Mucosa of rectum (tissue), 2 donors: ENCODE measurements at regions not wholly inside any gene's neighbourhood (a gene's known extent, or its start where the extent isn't known, plus 50 kb on each side); places are given as distances from the start of the nearest gene placed in this dataset.

Experiments used
- H3K27ac ChIP-seq, 2 donors: one replicate each; pipeline ENCODE4 v1.7.0; 2013; ENCODE audit warnings: inconsistent platforms in 2 of 2, low read depth in 2 of 2, low read length in 2 of 2
- H3K27me3 ChIP-seq, 2 donors: one replicate each; pipeline ENCODE4 v1.7.0; 2013; ENCODE audit warnings: low read length in 2 of 2; ENCODE audit not compliant: control insufficient read depth in 2 of 2, insufficient read depth in 2 of 2
- H3K36me3 ChIP-seq, 2 donors: one replicate each; pipeline ENCODE4 v1.7.0; 2013; ENCODE audit warnings: low read length in 2 of 2; ENCODE audit not compliant: control insufficient read depth in 2 of 2, insufficient read depth in 2 of 2
- H3K4me1 ChIP-seq, 2 donors: one replicate each; pipeline ENCODE4 v1.7.0; 2013; ENCODE audit warnings: low read length in 2 of 2, mild to moderate bottlenecking in 1 of 2; ENCODE audit not compliant: control insufficient read depth in 2 of 2, insufficient read depth in 2 of 2
- H3K4me3 ChIP-seq, 2 donors: one replicate each; pipeline ENCODE4 v1.7.0; 2013; ENCODE audit warnings: low read length in 2 of 2
- H3K9ac ChIP-seq, 2 donors: one replicate each; pipeline ENCODE4 v1.7.0; 2013; ENCODE audit warnings: low read length in 2 of 2, low read depth in 1 of 2, mild to moderate bottlenecking in 1 of 2
- H3K9me3 ChIP-seq, 2 donors: one replicate each; pipeline ENCODE4 v1.7.0; 2013; ENCODE audit warnings: low read length in 2 of 2; ENCODE audit not compliant: control insufficient read depth in 2 of 2
- donor health status: healthy.
- donor health status: Normal muscosa, but diverticular disease.

GRCh38 chr17:77423589-77424451 is 283.1 kb downstream of the SEC14L1 start:
- no peaks in the 10 kb centered on the region for H3K27me3 ChIP-seq
- H3K9me3 ChIP-seq = no peaks in the 10 kb centered on the region
- H3K27ac ChIP-seq = peak overlapping the region; percentile 66 to 77
- H3K9ac ChIP-seq = no peak overlapping the region
- peaks cover 0 to 3% of the 10 kb centered on the region in 2 donors for H3K36me3 ChIP-seq
- no peak overlapping the region for H3K4me3 ChIP-seq
- peaks cover 50 to 60% of the 10 kb centered on the region in 2 donors for H3K4me1 ChIP-seq

DNA sequence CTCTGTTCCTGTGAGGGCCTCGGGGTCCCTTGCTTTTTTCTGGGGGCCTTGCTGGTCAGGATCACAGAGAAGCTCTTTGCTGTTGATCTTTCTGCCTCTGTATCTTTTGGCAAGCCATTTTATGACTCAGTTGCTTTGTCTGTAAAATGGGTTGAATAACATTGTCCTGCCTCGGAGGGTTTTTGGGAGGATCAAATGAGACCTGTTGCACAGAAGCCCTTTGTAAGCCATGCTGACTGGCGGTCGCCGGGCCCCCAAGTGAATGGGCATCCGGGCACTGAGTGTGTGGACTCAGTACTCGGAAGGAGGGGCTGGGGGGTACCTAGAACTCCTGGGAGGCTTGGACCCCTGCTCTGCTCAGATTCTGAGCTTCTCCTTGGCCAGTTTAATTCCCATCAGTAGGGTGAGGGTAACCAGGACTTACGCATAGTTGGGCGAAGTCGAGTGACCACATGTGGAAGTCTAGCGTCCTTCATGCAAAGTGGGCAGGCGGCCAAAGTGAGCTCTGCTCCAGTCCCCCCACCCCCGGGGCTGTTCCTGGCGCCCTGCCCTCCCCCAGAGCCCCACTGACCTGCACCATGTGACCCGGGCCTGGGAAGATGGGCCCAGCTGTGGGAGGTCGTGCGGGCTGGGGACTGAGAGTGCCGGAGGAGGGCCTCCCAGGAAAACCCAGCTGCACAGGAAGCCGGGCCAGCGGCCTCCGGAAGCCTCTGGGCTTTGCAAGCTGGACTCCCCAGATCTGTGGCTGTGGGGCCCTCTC is 284.0 kb downstream of the SEC14L1 start:
- H3K4me1 ChIP-seq = peaks cover 53 to 69% of the 10 kb centered on the region in 2 donors
- peak overlapping the region in 1 of 2 donors; percentile 42 for H3K9ac ChIP-seq
- peaks cover 0 to 3% of the 10 kb centered on the region in 2 donors for H3K36me3 ChIP-seq
- H3K27me3 ChIP-seq = no peaks in the 10 kb centered on the region
- no peaks in the 10 kb centered on the region for H3K9me3 ChIP-seq
- no peak overlapping the region for H3K4me3 ChIP-seq
- peak overlapping the region; percentile 66 to 77 for H3K27ac ChIP-seq

- Histone ChIP-seq H3K27me3 (no peaks in the 10 kb centered on the region), H3K4me1 (peaks cover 56 to 71% of the 10 kb centered on the region in 2 donors), H3K9me3 (no peaks in the 10 kb centered on the region), H3K36me3 (peaks cover 0 to 1% of the 10 kb centered on the region in 2 donors), H3K27ac (peak overlapping the region; percentile 66 to 77), H3K9ac (peak overlapping the region in 1 of 2 donors; percentile 42), H3K4me3 (no peak overlapping the region)
Measured at GRCh38 chr17:77425348-77425747, 284.6 kb downstream of the SEC14L1 start.

- no peaks in the 10 kb centered on the region for H3K9me3 ChIP-seq
- H3K4me1 ChIP-seq = peaks cover 52 to 67% of the 10 kb centered on the region in 2 donors
- peak overlapping the region; percentile 66 to 77 for H3K27ac ChIP-seq
- no peaks in the 10 kb centered on the region for H3K27me3 ChIP-seq
- peak overlapping the region; percentile 8 to 42 for H3K9ac ChIP-seq
- no peaks in the 10 kb centered on the region for H3K36me3 ChIP-seq
- no peak overlapping the region for H3K4me3 ChIP-seq
Measured at GRCh38 chr17:77425791-77426641, 285.2 kb downstream of the SEC14L1 start.

GRCh38 chr17:77426676-77427386 is 286.1 kb downstream of the SEC14L1 start:
- H3K9ac ChIP-seq = no peak overlapping the region
- H3K27me3 ChIP-seq = no peaks in the 10 kb centered on the region
- peak overlapping the region; percentile 66 to 77 for H3K27ac ChIP-seq
- H3K9me3 ChIP-seq = no peaks in the 10 kb centered on the region
- no peak overlapping the region for H3K4me3 ChIP-seq
- H3K36me3 ChIP-seq = no peaks in the 10 kb centered on the region
- H3K4me1 ChIP-seq = peaks cover 47 to 61% of the 10 kb centered on the region in 2 donors

- H3K9ac ChIP-seq = peak overlapping the region in 1 of 2 donors; percentile 32
- peaks cover 0 to 3% of the 10 kb centered on the region in 2 donors for H3K36me3 ChIP-seq
- no peak overlapping the region for H3K4me3 ChIP-seq
Measured at GRCh38 chr17:77427391-77427991, 286.7 kb downstream of the SEC14L1 start.

GRCh38 chr17:77428020-77428748 is 287.4 kb downstream of the SEC14L1 start:
- H3K4me3 ChIP-seq = no peak overlapping the region
- H3K36me3 ChIP-seq = peaks cover 0 to 3% of the 10 kb centered on the region in 2 donors
- H3K27ac ChIP-seq = peak overlapping the region; percentile 6 to 77
- peaks cover 47 to 61% of the 10 kb centered on the region in 2 donors for H3K4me1 ChIP-seq
- H3K9ac ChIP-seq = peak overlapping the region in 1 of 2 donors; percentile 32
- H3K9me3 ChIP-seq = no peaks in the 10 kb centered on the region
- H3K27me3 ChIP-seq = no peaks in the 10 kb centered on the region

More at GRCh38 chr17:77427391-77427991, 286.7 kb downstream of the SEC14L1 start:
- Histone ChIP-seq H3K9me3 (no peaks in the 10 kb centered on the region), H3K27ac (peak overlapping the region; percentile 21 to 77), H3K4me1 (peaks cover 47 to 61% of the 10 kb centered on the region in 2 donors), H3K27me3 (no peaks in the 10 kb centered on the region)

GRCh38 chr17:77428749-77429368 is 288.1 kb downstream of the SEC14L1 start:
- Histone ChIP-seq H3K27ac (peak overlapping the region; percentile 70 to 77), H3K9me3 (no peaks in the 10 kb centered on the region), H3K4me1 (peaks cover 50 to 63% of the 10 kb centered on the region in 2 donors), H3K27me3 (no peaks in the 10 kb centered on the region), H3K36me3 (peaks cover 0 to 3% of the 10 kb centered on the region in 2 donors), H3K4me3 (no peak overlapping the region), H3K9ac (no peak overlapping the region)
